ENCODE measurements at regions not wholly inside any gene's neighbourhood (a gene's known extent, or its start where the extent isn't known, plus 50 kb on each side); places are given as distances from the start of the nearest gene placed in this dataset.

- TF ChIP-seq POLR2A (IDR thresholded peaks at IDR 0.05; ENCODE audit: low read depth), result no peak
- no peak for TF ChIP-seq POLR2AphosphoS5 (IDR thresholded peaks at IDR 0.05)
Observed at GRCh38 chr11:104678408-104678807, 219.9 kb downstream of the CASP12 start.

Measured in esophagus muscularis mucosa (tissue), 2 donors.